T-helper 2 cell treated with Interferon-gamma antibody and Interleukin-4, amounts not matched to agents 5 μg/mL and 100 μg/mL, for 36 hours (primary cell): ENCODE measurements at regions not wholly inside any gene's neighbourhood (a gene's known extent, or its start where the extent isn't known, plus 50 kb on each side); places are given as distances from the start of the nearest gene placed in this dataset.
"Not testable (repeated sequence)": the region's sequence is repeated elsewhere in the genome, so short reads cannot be mapped to it uniquely, and the experiment has no call there.

Source experiments
- DNase-seq: peaks from one replicate; pipeline ENCODE4 v3.0.0; 2021; ENCODE audit warnings: low spot score
- H3K27ac Mint-ChIP-seq: one replicate; pipeline ENCODE4 v1.8.0; 2021; ENCODE audit warnings: mild to moderate bottlenecking, mixed read lengths
- H3K27me3 Mint-ChIP-seq: one replicate; pipeline ENCODE4 v1.8.0; 2021; ENCODE audit warnings: low read depth, mixed read lengths
- H3K36me3 Mint-ChIP-seq: one replicate; pipeline ENCODE4 v1.8.0; 2021; ENCODE audit warnings: low read depth, mixed read lengths
- H3K4me1 Mint-ChIP-seq: one replicate; pipeline ENCODE4 v1.8.0; 2021; ENCODE audit warnings: low read depth, mixed read lengths
- H3K4me3 Mint-ChIP-seq: one replicate; pipeline ENCODE4 v1.8.0; 2022; ENCODE audit warnings: mild to moderate bottlenecking, moderate library complexity, mixed read lengths
- H3K9me3 Mint-ChIP-seq: one replicate; pipeline ENCODE4 v1.8.0; 2021; ENCODE audit warnings: mixed read lengths

DNA sequence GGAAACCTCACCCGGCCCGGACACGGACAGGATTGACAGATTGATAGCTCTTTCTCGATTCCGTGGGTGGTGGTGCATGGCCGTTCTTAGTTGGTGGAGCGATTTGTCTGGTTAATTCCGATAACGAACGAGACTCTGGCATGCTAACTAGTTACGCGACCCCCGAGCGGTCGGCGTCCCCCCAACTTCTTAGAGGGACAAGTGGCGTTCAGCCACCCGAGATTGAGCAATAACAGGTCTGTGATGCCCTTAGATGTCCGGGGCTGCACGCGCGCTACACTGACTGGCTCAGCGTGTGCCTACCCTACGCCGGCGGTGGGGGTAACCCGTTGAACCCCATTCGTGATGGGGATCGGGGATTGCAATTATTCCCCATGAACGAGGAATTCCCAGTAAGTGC lies 2266.3 kb upstream of the TPTE start:
- not testable (repeated sequence) for H3K9me3 Mint-ChIP-seq, DNase-seq, H3K4me1 Mint-ChIP-seq, H3K36me3 Mint-ChIP-seq, H3K27ac Mint-ChIP-seq, H3K27me3 Mint-ChIP-seq, H3K4me3 Mint-ChIP-seq

DNA sequence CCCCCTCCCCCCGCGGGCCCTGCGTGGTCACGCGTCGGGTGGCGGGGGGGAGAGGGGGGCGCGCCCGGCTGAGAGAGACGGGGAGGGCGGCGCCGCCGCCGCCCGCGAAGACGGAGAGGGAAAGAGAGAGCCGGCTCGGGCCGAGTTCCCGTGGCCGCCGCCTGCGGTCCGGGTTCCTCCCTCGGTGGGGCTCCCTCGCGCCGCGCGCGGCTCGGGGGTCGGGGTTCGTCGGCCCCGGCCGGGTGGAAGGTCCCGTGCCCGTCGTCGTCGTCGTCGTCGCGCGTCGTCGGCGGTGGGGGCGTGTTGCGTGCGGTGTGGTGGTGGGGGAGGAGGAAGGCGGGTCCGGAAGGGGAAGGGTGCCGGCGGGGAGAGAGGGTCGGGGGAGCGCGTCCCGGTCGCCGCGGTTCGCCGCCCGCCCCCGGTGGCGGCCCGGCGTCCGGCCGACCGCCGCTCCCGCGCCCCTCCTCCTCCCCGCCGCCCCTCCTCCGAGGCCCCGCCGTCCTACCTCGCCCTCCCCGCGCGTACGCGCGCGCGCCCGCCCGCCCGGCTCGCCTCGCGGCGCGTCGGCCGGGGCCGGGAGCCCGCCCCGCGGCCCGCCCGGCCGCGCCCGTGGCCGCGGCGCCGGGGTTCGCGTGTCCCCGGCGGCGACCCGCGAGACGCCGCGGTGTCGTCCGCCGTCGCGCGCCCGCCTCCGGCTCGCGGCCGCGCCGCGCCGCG lies 2264.1 kb upstream of the TPTE start:
- not testable (repeated sequence) for H3K9me3 Mint-ChIP-seq, H3K27ac Mint-ChIP-seq, H3K36me3 Mint-ChIP-seq, H3K4me3 Mint-ChIP-seq, H3K4me1 Mint-ChIP-seq, H3K27me3 Mint-ChIP-seq
- peak; percentile 29 for DNase-seq

DNA sequence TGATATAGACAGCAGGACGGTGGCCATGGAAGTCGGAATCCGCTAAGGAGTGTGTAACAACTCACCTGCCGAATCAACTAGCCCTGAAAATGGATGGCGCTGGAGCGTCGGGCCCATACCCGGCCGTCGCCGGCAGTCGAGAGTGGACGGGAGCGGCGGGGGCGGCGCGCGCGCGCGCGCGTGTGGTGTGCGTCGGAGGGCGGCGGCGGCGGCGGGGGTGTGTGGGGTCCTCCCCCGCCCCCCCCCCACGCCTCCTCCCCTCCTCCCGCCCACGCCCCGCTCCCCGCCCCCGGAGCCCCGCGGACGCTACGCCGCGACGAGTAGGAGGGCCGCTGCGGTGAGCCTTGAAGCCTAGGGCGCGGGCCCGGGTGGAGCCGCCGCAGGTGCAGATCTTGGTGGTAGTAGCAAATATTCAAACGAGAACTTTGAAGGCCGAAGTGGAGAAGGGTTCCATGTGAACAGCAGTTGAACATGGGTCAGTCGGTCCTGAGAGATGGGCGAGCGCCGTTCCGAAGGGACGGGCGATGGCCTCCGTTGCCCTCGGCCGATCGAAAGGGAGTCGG lies 2261.2 kb upstream of the TPTE start:
- DNase-seq, H3K4me3 Mint-ChIP-seq, H3K36me3 Mint-ChIP-seq, H3K9me3 Mint-ChIP-seq, H3K27ac Mint-ChIP-seq, H3K27me3 Mint-ChIP-seq, H3K4me1 Mint-ChIP-seq: not testable (repeated sequence)
